SK-N-SH (cell line): ENCODE measurements at regions not wholly inside any gene's neighbourhood (a gene's known extent, or its start where the extent isn't known, plus 50 kb on each side); places are given as distances from the start of the nearest gene placed in this dataset.

ENCODE experiments used
- CTCF ChIA-PET: fragments of 300-600, 350-600 bp; formaldehyde crosslinking; extraction: SDS; loops from one replicate; lab custom pipeline; 2021; lab: Yijun Ruan, JAX
- POLR2A ChIA-PET: fragments of 350-600 bp; sonication (Branson Sonifier 250); formaldehyde crosslinking; extraction: SDS; loops from one replicate; lab custom pipeline; 2020; ENCODE audit warnings: antibody characterized with exemption, inconsistent platforms; lab: Yijun Ruan, JAX
- DNase-seq: peaks from one replicate; pipeline ENCODE4 v3.0.0; 2012
- H2AFZ ChIP-seq: fragments of 200-600 bp; sonication (generic); 2 replicates; pipeline ENCODE4 v1.8.1; 2016; ENCODE audit warnings: antibody characterized with exemption, mild to moderate bottlenecking, low read depth
- H3F3A ChIP-seq: fragments of 200-600 bp; sonication (generic); replicated peaks from 2 replicates; pipeline ENCODE3; 2016; ENCODE audit warnings: antibody characterized with exemption, mild to moderate bottlenecking; ENCODE audit not compliant: insufficient read depth
- H3K27ac ChIP-seq, 2 experiments: fragments of 200-500 bp in 1 of 2; fragments of 200-600 bp in 1 of 2; sonication (Bioruptor generic) in 1 of 2; sonication (generic), shearing (Covaris generic) in 1 of 2; 2 replicates each; pipeline versions ENCODE4 v1.5.1 to v1.6.1; 2014 to 2016; ENCODE audit warnings: low read depth in 2 of 2, inconsistent platforms in 1 of 2, low read length in 1 of 2, mild to moderate bottlenecking in 1 of 2, mixed read lengths in 1 of 2
- H3K27me3 ChIP-seq: fragments of 200-600 bp; sonication (generic), shearing (Covaris generic); 2 replicates; pipeline ENCODE4 v1.6.1; 2016; ENCODE audit warnings: mixed run types; ENCODE audit not compliant: insufficient read depth
- H3K36me3 ChIP-seq, 2 experiments: fragments of 200-500 bp in 1 of 2; fragments of 200-600 bp in 1 of 2; sonication (Bioruptor generic) in 1 of 2; sonication (generic) in 1 of 2; replicated peaks in 1 of 2; 2 replicates each; pipeline versions ENCODE3 to v1.5.1; 2014 to 2016; ENCODE audit warnings: low read length in 1 of 2, mild to moderate bottlenecking in 1 of 2; ENCODE audit not compliant: insufficient read depth in 2 of 2, control insufficient read depth in 1 of 2
- H3K4me1 ChIP-seq, 2 experiments: fragments of 200-500 bp in 1 of 2; fragments of 200-600 bp in 1 of 2; sonication (Bioruptor generic) in 1 of 2; sonication (generic), shearing (Covaris generic) in 1 of 2; 2 replicates each; pipeline versions ENCODE4 v1.5.1 to v1.6.1; 2014 to 2016; ENCODE audit warnings: low read depth in 1 of 2, low read length in 1 of 2, mixed run types in 1 of 2; ENCODE audit not compliant: insufficient read depth in 2 of 2, control insufficient read depth in 1 of 2
- H3K4me2 ChIP-seq: fragments of 200-600 bp; sonication (generic), shearing (Covaris generic); 2 replicates; pipeline ENCODE4 v1.6.1; 2017; ENCODE audit warnings: mixed run types
- H3K4me3 ChIP-seq, 2 experiments: fragments of 200-500 bp in 1 of 2; fragments of 200-600 bp in 1 of 2; sonication (Bioruptor generic) in 1 of 2; sonication (generic), shearing (Covaris generic) in 1 of 2; 2 replicates each; pipeline versions ENCODE4 v1.5.1 to v1.8.1; 2014 to 2016; ENCODE audit warnings: low read depth in 2 of 2, inconsistent platforms in 1 of 2, low read length in 1 of 2, mild to moderate bottlenecking in 1 of 2, mixed read lengths in 1 of 2, moderate library complexity in 1 of 2
- H3K79me2 ChIP-seq: fragments of 200-600 bp; sonication (generic); 2 replicates; pipeline ENCODE4 v1.8.1; 2017; ENCODE audit warnings: mild to moderate bottlenecking; ENCODE audit not compliant: insufficient read depth
- H3K9ac ChIP-seq: fragments of 200-600 bp; sonication (generic); 2 replicates; pipeline ENCODE4 v1.6.1; 2017; ENCODE audit warnings: mixed run types
- H3K9me2 ChIP-seq: fragments of 200-600 bp; sonication (generic); 2 replicates; pipeline ENCODE4 v1.6.1; 2017; ENCODE audit warnings: mixed run types
- H3K9me3 ChIP-seq: fragments of 200-600 bp; sonication (generic); 2 replicates; pipeline ENCODE4 v1.6.1; 2017; ENCODE audit warnings: mixed run types, mild to moderate bottlenecking, moderate library complexity
- H4K20me1 ChIP-seq: fragments of 200-600 bp; sonication (generic); 2 replicates; pipeline ENCODE4 v1.6.1; 2017; ENCODE audit warnings: mild to moderate bottlenecking, mixed run types; ENCODE audit not compliant: insufficient read depth
- CHD2 ChIP-seq: fragments of 150-350 bp; IDR thresholded peaks from 2 replicates; pipeline ENCODE4 v1.6.1; 2018; ENCODE audit warnings: low read length; ENCODE audit not compliant: partially characterized antibody
- ELF1 ChIP-seq: IDR thresholded peaks from 2 replicates; pipeline ENCODE4 v1.4.0; 2012
- FOSL2 ChIP-seq: IDR thresholded peaks from 2 replicates; pipeline ENCODE4 v1.4.0; 2012; ENCODE audit warnings: low read depth, mild to moderate bottlenecking, moderate library complexity, borderline replicate concordance
- FOXJ3 ChIP-seq: sonication (generic); formaldehyde crosslinking; IDR thresholded peaks from 2 replicates; pipeline ENCODE4 v1.5.1; 2020; ENCODE audit warnings: mild to moderate bottlenecking, missing genetic modification reagents
- FOXM1 ChIP-seq: IDR thresholded peaks from 2 replicates; pipeline ENCODE4 v1.4.0; 2012; ENCODE audit warnings: low read depth, mild to moderate bottlenecking
- GABPA ChIP-seq: IDR thresholded peaks from 2 replicates; pipeline ENCODE4 v1.4.0; 2012; ENCODE audit warnings: low read depth, mild to moderate bottlenecking
- GATA2 ChIP-seq: sonication (generic); formaldehyde crosslinking; IDR thresholded peaks from 2 replicates; pipeline ENCODE4 v1.5.0; 2020; ENCODE audit warnings: mild to moderate bottlenecking, missing genetic modification reagents
- MXI1 ChIP-seq: IDR thresholded peaks from 2 replicates; pipeline ENCODE4 v1.6.1; 2012; ENCODE audit warnings: mild to moderate bottlenecking, low read depth, low read length, improper control_type of control experiment
- NFIC ChIP-seq: IDR thresholded peaks from 2 replicates; pipeline ENCODE4 v1.4.0; 2012; ENCODE audit warnings: borderline replicate concordance
- POLR2AphosphoS5 ChIP-seq: IDR thresholded peaks from 2 replicates; pipeline ENCODE4 v1.6.1; 2012; ENCODE audit warnings: low read depth, low read length
- SMC3 ChIP-seq: IDR thresholded peaks from 2 replicates; pipeline ENCODE4 v1.6.1; 2012; ENCODE audit warnings: low read depth, low read length, improper control_type of control experiment
- TAF1 ChIP-seq: IDR thresholded peaks from 2 replicates; pipeline ENCODE4 v1.6.1; 2012; ENCODE audit warnings: low read depth, mild to moderate bottlenecking, low read length, moderate library complexity, borderline replicate concordance
- TEAD4 ChIP-seq: IDR thresholded peaks from 2 replicates; pipeline ENCODE4 v1.4.0; 2012; ENCODE audit warnings: mild to moderate bottlenecking, borderline replicate concordance; ENCODE audit not compliant: insufficient read depth
- USF2 ChIP-seq: fragments of 150-350 bp; IDR thresholded peaks from 2 replicates; pipeline ENCODE4 v1.6.1; 2017; ENCODE audit warnings: antibody characterized with exemption, low read length, low read depth, borderline replicate concordance
- WGBS: methylation state at CpG from one replicate; pipeline ENCODE4 v1.1.6; 2017; ENCODE audit warnings: low lambda C conversion rate; 5-methylcytosine and 5-hydroxymethylcytosine counted together
- TF ChIP-seq, protein P1 (sequence below): IDR thresholded peaks from 2 replicates; pipeline ENCODE4 v1.6.1; 2012; ENCODE audit warnings: mild to moderate bottlenecking, low read depth, low read length, moderate library complexity
- TF ChIP-seq, protein P2 (sequence below): IDR thresholded peaks from 2 replicates; pipeline ENCODE4; 2012
- TF ChIP-seq, protein P3 (sequence below): IDR thresholded peaks from 2 replicates; pipeline ENCODE4 v1.4.0; 2012; ENCODE audit warnings: low read depth

GRCh38 chr12:130226771-130227170 lies 64.5 kb downstream of the FZD10 start:
- WGBS, result 60% methylated on average over 13 of the region's 13 CpGs
- H3F3A ChIP-seq, result no peaks in the 10 kb centered on the region
- no peaks in the 10 kb centered on the region for H3K79me2 ChIP-seq
- no peak overlapping the region for H3K4me2 ChIP-seq
- no peak overlapping the region for H3K9ac ChIP-seq
- no peak overlapping the region for H3K4me3 ChIP-seq
- DNase-seq, result no peak
- no peaks in the 10 kb centered on the region; a peak in 1 of 4 replicates for H3K4me1 ChIP-seq
- H3K9me2 ChIP-seq, result no peaks in the 10 kb centered on the region
- H3K36me3 ChIP-seq, result no peaks in the 10 kb centered on the region
- H3K9me3 ChIP-seq, result no peaks in the 10 kb centered on the region; the same call in 1 of the 2 replicates
- H3K27me3 ChIP-seq, result no peaks in the 10 kb centered on the region
- TF ChIP-seq GATA2 (no peak), SMC3 (no peak), GABPA (no peak), CHD2 (no peak), FOSL2 (no peak), NFIC (no peak), FOXM1 (no peak)
- H4K20me1 ChIP-seq, result no peaks in the 10 kb centered on the region
- ChIA-PET POLR2A (no interaction called here), CTCF (interaction anchor here (1.3 kb wide), 1 partner anchor 11 kb away, joined by 3 read pairs; no protein-coding TSS in a partner anchor)
- H2AFZ ChIP-seq, result no peak overlapping the region
- no peak overlapping the region for H3K27ac ChIP-seq

DNA sequence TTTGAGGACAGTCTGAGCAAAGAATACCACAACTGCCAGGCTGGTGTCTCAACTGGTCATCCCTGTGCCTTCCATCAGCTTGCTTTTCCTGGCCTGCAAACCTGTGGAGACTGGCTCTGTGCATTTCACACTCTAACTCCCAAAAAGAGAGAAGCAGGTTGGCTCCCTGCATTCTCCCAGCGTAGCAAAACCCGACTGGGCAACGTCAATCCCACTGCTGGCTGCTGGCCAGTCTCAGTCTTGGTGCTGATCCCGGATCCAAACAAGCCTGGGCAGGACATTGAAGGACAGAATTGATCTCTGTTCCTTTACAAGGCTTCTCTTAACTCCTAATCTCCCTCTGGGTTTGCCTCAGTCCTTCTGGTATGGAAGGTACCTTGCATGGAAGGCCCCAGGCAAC lies 65.4 kb downstream of the FZD10 start:
- H3K79me2 ChIP-seq, result no peaks in the 10 kb centered on the region
- no peak overlapping the region for H3K4me2 ChIP-seq
- no peak overlapping the region for H3K27ac ChIP-seq
- no peaks in the 10 kb centered on the region; the same call in 1 of the 2 replicates for H3K9me3 ChIP-seq
- H3K9me2 ChIP-seq, result no peaks in the 10 kb centered on the region
- H3K36me3 ChIP-seq, result no peaks in the 10 kb centered on the region
- ChIA-PET POLR2A (no interaction called here), CTCF (no interaction called here)
- H3K27me3 ChIP-seq, result no peaks in the 10 kb centered on the region
- WGBS, result 0% methylated on average over 1 of the region's 4 CpGs
- no peak overlapping the region for H3K4me3 ChIP-seq
- DNase-seq, result no peak
- TF ChIP-seq GATA2 (no peak), FOXM1 (no peak), POLR2AphosphoS5 (no peak), ELF1 (no peak), TEAD4 (no peak), TAF1 (no peak), USF2 (no peak), FOXJ3 (no peak), MXI1 (no peak)
- TF ChIP-seq, protein P1, sequence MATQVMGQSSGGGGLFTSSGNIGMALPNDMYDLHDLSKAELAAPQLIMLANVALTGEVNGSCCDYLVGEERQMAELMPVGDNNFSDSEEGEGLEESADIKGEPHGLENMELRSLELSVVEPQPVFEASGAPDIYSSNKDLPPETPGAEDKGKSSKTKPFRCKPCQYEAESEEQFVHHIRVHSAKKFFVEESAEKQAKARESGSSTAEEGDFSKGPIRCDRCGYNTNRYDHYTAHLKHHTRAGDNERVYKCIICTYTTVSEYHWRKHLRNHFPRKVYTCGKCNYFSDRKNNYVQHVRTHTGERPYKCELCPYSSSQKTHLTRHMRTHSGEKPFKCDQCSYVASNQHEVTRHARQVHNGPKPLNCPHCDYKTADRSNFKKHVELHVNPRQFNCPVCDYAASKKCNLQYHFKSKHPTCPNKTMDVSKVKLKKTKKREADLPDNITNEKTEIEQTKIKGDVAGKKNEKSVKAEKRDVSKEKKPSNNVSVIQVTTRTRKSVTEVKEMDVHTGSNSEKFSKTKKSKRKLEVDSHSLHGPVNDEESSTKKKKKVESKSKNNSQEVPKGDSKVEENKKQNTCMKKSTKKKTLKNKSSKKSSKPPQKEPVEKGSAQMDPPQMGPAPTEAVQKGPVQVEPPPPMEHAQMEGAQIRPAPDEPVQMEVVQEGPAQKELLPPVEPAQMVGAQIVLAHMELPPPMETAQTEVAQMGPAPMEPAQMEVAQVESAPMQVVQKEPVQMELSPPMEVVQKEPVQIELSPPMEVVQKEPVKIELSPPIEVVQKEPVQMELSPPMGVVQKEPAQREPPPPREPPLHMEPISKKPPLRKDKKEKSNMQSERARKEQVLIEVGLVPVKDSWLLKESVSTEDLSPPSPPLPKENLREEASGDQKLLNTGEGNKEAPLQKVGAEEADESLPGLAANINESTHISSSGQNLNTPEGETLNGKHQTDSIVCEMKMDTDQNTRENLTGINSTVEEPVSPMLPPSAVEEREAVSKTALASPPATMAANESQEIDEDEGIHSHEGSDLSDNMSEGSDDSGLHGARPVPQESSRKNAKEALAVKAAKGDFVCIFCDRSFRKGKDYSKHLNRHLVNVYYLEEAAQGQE, result no peak
- TF ChIP-seq, protein P2, sequence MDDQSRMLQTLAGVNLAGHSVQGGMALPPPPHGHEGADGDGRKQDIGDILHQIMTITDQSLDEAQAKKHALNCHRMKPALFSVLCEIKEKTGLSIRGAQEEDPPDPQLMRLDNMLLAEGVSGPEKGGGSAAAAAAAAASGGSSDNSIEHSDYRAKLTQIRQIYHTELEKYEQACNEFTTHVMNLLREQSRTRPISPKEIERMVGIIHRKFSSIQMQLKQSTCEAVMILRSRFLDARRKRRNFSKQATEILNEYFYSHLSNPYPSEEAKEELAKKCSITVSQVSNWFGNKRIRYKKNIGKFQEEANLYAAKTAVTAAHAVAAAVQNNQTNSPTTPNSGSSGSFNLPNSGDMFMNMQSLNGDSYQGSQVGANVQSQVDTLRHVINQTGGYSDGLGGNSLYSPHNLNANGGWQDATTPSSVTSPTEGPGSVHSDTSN, result no peak
- TF ChIP-seq, protein P3, sequence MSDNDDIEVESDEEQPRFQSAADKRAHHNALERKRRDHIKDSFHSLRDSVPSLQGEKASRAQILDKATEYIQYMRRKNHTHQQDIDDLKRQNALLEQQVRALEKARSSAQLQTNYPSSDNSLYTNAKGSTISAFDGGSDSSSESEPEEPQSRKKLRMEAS, result no peak
- no peak overlapping the region for H3K9ac ChIP-seq
- no peak overlapping the region for H2AFZ ChIP-seq
- H3K4me1 ChIP-seq, result no peaks in the 10 kb centered on the region; a peak in 1 of 4 replicates
- H3F3A ChIP-seq, result no peaks in the 10 kb centered on the region
- no peaks in the 10 kb centered on the region for H4K20me1 ChIP-seq
